ENCODE measurements at regions not wholly inside any gene's neighbourhood (a gene's known extent, or its start where the extent isn't known, plus 50 kb on each side); places are given as distances from the start of the nearest gene placed in this dataset.

- DNase-seq (ENCODE audit: low spot score), result no peak
- no peak for TF ChIP-seq CTCF (IDR thresholded peaks at IDR 0.05)
- no peak overlapping the region for H3K27ac ChIP-seq
- H3K27me3 ChIP-seq (replicated peaks; ENCODE audit: insufficient read depth), result no peaks in the 10 kb centered on the region
- no peaks in the 10 kb centered on the region for H3K36me3 ChIP-seq
- no peak for ATAC-seq (ENCODE audit: insufficient number of reproducible peaks, low FRiP score, low read depth)
- H3K9me3 ChIP-seq, result no peaks in the 10 kb centered on the region
- H3K4me3 ChIP-seq, result no peak overlapping the region
- no peaks in the 10 kb centered on the region for H3K4me1 ChIP-seq (ENCODE audit: control insufficient read depth in 1 of 2, low read depth in 2 of 2)
Measured at GRCh38 chr13:72435251-72435650, 292.2 kb downstream of the MZT1 start.

- ATAC-seq (ENCODE audit: insufficient number of reproducible peaks, low FRiP score, low read depth), result no peak
Measured at GRCh38 chr13:72431981-72432682, 295.3 kb downstream of the MZT1 start.

GRCh38 chr13:72430923-72431322, 296.5 kb downstream of the MZT1 start:
- H3K36me3 ChIP-seq, result no peaks in the 10 kb centered on the region
- DNase-seq (ENCODE audit: low spot score), result no peak
- H3K27ac ChIP-seq, result no peak overlapping the region
- H3K27me3 ChIP-seq (replicated peaks; ENCODE audit: insufficient read depth), result no peaks in the 10 kb centered on the region
- H3K4me3 ChIP-seq, result no peak overlapping the region
- no peak for ATAC-seq (ENCODE audit: insufficient number of reproducible peaks, low FRiP score, low read depth)
- TF ChIP-seq CTCF (IDR thresholded peaks at IDR 0.05), result no peak
- no peaks in the 10 kb centered on the region for H3K4me1 ChIP-seq (ENCODE audit: control insufficient read depth in 1 of 2, low read depth in 2 of 2)
- H3K9me3 ChIP-seq, result no peaks in the 10 kb centered on the region

More at GRCh38 chr13:72431981-72432682, 295.3 kb downstream of the MZT1 start:
- Histone ChIP-seq H3K27ac (no peak overlapping the region), H3K27me3 (replicated peaks; ENCODE audit: insufficient read depth) (no peaks in the 10 kb centered on the region), H3K9me3 (no peaks in the 10 kb centered on the region), H3K4me3 (no peak overlapping the region), H3K4me1 (ENCODE audit: control insufficient read depth in 1 of 2, low read depth in 2 of 2) (no peaks in the 10 kb centered on the region), H3K36me3 (no peaks in the 10 kb centered on the region)
- no peak for TF ChIP-seq CTCF (IDR thresholded peaks at IDR 0.05)
- DNase-seq (ENCODE audit: low spot score), result no peak

GRCh38 chr13:72427757-72428528, 299.5 kb downstream of the MZT1 start:
- no peak for ATAC-seq (ENCODE audit: insufficient number of reproducible peaks, low FRiP score, low read depth)
- Histone ChIP-seq H3K27ac (no peak overlapping the region), H3K9me3 (no peaks in the 10 kb centered on the region), H3K27me3 (replicated peaks; ENCODE audit: insufficient read depth) (no peaks in the 10 kb centered on the region), H3K36me3 (no peaks in the 10 kb centered on the region), H3K4me3 (no peak overlapping the region), H3K4me1 (ENCODE audit: control insufficient read depth in 1 of 2, low read depth in 2 of 2) (no peaks in the 10 kb centered on the region)
- no peak for DNase-seq (ENCODE audit: low spot score)
- no peak for TF ChIP-seq CTCF (IDR thresholded peaks at IDR 0.05)

GRCh38 chr13:72424059-72424458, 303.4 kb downstream of the MZT1 start:
- ATAC-seq (ENCODE audit: insufficient number of reproducible peaks, low FRiP score, low read depth) (no peak), DNase-seq (ENCODE audit: low spot score) (no peak)
- no peak overlapping the region for H3K4me3 ChIP-seq
- no peak for TF ChIP-seq CTCF (IDR thresholded peaks at IDR 0.05)
- H3K36me3 ChIP-seq, result no peaks in the 10 kb centered on the region
- no peaks in the 10 kb centered on the region for H3K9me3 ChIP-seq
- H3K4me1 ChIP-seq (ENCODE audit: control insufficient read depth in 1 of 2, low read depth in 2 of 2), result no peaks in the 10 kb centered on the region
- H3K27ac ChIP-seq, result no peak overlapping the region
- H3K27me3 ChIP-seq (replicated peaks; ENCODE audit: insufficient read depth), result no peaks in the 10 kb centered on the region
